ENCODE measurements at regions not wholly inside any gene's neighbourhood (a gene's known extent, or its start where the extent isn't known, plus 50 kb on each side); places are given as distances from the start of the nearest gene placed in this dataset.

GRCh38 chr7:46685051-46685450, 764.0 kb upstream of the IGFBP3 start:
- TF ChIP-seq, protein P1, sequence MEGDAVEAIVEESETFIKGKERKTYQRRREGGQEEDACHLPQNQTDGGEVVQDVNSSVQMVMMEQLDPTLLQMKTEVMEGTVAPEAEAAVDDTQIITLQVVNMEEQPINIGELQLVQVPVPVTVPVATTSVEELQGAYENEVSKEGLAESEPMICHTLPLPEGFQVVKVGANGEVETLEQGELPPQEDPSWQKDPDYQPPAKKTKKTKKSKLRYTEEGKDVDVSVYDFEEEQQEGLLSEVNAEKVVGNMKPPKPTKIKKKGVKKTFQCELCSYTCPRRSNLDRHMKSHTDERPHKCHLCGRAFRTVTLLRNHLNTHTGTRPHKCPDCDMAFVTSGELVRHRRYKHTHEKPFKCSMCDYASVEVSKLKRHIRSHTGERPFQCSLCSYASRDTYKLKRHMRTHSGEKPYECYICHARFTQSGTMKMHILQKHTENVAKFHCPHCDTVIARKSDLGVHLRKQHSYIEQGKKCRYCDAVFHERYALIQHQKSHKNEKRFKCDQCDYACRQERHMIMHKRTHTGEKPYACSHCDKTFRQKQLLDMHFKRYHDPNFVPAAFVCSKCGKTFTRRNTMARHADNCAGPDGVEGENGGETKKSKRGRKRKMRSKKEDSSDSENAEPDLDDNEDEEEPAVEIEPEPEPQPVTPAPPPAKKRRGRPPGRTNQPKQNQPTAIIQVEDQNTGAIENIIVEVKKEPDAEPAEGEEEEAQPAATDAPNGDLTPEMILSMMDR (conservative IDR thresholded peaks at IDR 0.05; ENCODE audit: low read length) = peak; percentile 51
- TF ChIP-seq EZH2phosphoT487 (IDR thresholded peaks at IDR 0.05; ENCODE audit: borderline replicate concordance, low read depth, low read length) = no peak
